GM12891 (cell line): ENCODE measurements at regions not wholly inside any gene's neighbourhood (a gene's known extent, or its start where the extent isn't known, plus 50 kb on each side); places are given as distances from the start of the nearest gene placed in this dataset.

Experiments used
- PAX5 ChIP-seq: IDR thresholded peaks from 2 replicates; pipeline ENCODE4 v1.6.1; 2011; ENCODE audit warnings: low read length, moderate library complexity, mild to moderate bottlenecking; ENCODE audit not compliant: insufficient read depth, severe bottlenecking
- POLR2A ChIP-seq: IDR thresholded peaks from 2 replicates; pipeline ENCODE4 v1.6.1; 2011; ENCODE audit warnings: low read depth, low read length, control low read depth
- POLR2AphosphoS5 ChIP-seq: IDR thresholded peaks from 2 replicates; pipeline ENCODE4 v1.6.1; 2011; ENCODE audit warnings: low read depth, low read length, control low read depth
- POU2F2 ChIP-seq: IDR thresholded peaks from 2 replicates; pipeline ENCODE4 v1.6.1; 2011; ENCODE audit warnings: low read depth, mild to moderate bottlenecking, control low read depth, low read length, moderate library complexity
- SPI1 ChIP-seq: IDR thresholded peaks from 2 replicates; pipeline ENCODE4 v1.6.1; 2011; ENCODE audit warnings: low read depth, low read length, control low read depth
- TAF1 ChIP-seq: IDR thresholded peaks from 2 replicates; pipeline ENCODE4 v1.6.1; 2011; ENCODE audit warnings: low read depth, low read length, control low read depth

GRCh38 chr14:41225433-41225832, 381.2 kb upstream of the LRFN5 start:
- TF ChIP-seq SPI1 (no peak), POLR2AphosphoS5 (no peak), TAF1 (no peak), PAX5 (no peak), POLR2A (no peak), POU2F2 (no peak)
